Transverse colon (tissue), 4 donors: ENCODE measurements at regions not wholly inside any gene's neighbourhood (a gene's known extent, or its start where the extent isn't known, plus 50 kb on each side); places are given as distances from the start of the nearest gene placed in this dataset.

Experiments
- CTCF ChIP-seq, 5 experiments: fragments of 200-600 bp in 3 of 5; fragments of 450-650 bp in 2 of 5; sonication (generic) in 3 of 5; IDR thresholded peaks; 1 replicate in 2 of 5; 2 replicates in 3 of 5; pipeline ENCODE4 v1.5.1; 2016 to 2017; ENCODE audit warnings: antibody characterized with exemption in 5 of 5, inconsistent platforms in 3 of 5, mild to moderate bottlenecking in 2 of 5, moderate library complexity in 1 of 5
- EP300 ChIP-seq: sonication (generic); formaldehyde crosslinking; IDR thresholded peaks from one replicate; pipeline ENCODE4 v1.6.1; 2017; ENCODE audit warnings: antibody characterized with exemption, low read depth
- POLR2A ChIP-seq: fragments of 450-650 bp; IDR thresholded peaks from one replicate; pipeline ENCODE4 v1.6.1; 2016; ENCODE audit warnings: antibody characterized with exemption, mild to moderate bottlenecking, moderate library complexity
- POLR2AphosphoS5 ChIP-seq, 3 donors: sonication (generic); formaldehyde crosslinking; IDR thresholded peaks; one replicate each; pipeline ENCODE4 v1.6.1; 2016; ENCODE audit warnings: antibody characterized with exemption in 3 of 3

GRCh38 chr18:53874103-53874502 lies 350.4 kb downstream of the MBD2 start:
- TF ChIP-seq POLR2A (no peak), CTCF (IDR thresholded peaks at IDR 0.05) (no peak), EP300 (no peak), POLR2AphosphoS5 (IDR thresholded peaks at IDR 0.05) (no peak)
